SU-DHL-6 (cell line): ENCODE measurements at regions not wholly inside any gene's neighbourhood (a gene's known extent, or its start where the extent isn't known, plus 50 kb on each side); places are given as distances from the start of the nearest gene placed in this dataset.

Experiments
- H2AFZ ChIP-seq: fragments of 200-600 bp; sonication (generic); 2 replicates; pipeline ENCODE4 v1.6.1; 2014; ENCODE audit warnings: low read depth, mild to moderate bottlenecking, moderate library complexity, mixed read lengths, antibody characterized with exemption, low read length; ENCODE audit not compliant: severe bottlenecking
- H3F3A ChIP-seq: fragments of 200-600 bp; shearing (Covaris generic); 2 replicates; pipeline ENCODE4 v1.6.0; 2016; ENCODE audit warnings: antibody characterized with exemption, mild to moderate bottlenecking; ENCODE audit not compliant: insufficient read depth
- H3K27ac ChIP-seq: fragments of 200-600 bp; sonication (generic); 2 replicates; pipeline ENCODE4 v1.5.1; 2016; ENCODE audit warnings: low read depth, mild to moderate bottlenecking, low read length, moderate library complexity, mixed read lengths
- H3K27me3 ChIP-seq: fragments of 200-600 bp; sonication (generic), shearing (Covaris generic); 2 replicates; pipeline ENCODE4 v1.6.0; 2014; ENCODE audit warnings: mild to moderate bottlenecking, low read length
- H3K36me3 ChIP-seq: fragments of 200-600 bp; sonication (generic); 2 replicates; pipeline ENCODE4 v1.6.1; 2014; ENCODE audit warnings: mild to moderate bottlenecking, low read length, mixed read lengths
- H3K4me2 ChIP-seq: fragments of 300-600, 200-600 bp; shearing (Covaris generic), sonication (generic); 2 replicates; pipeline ENCODE4 v1.6.0; 2014; ENCODE audit warnings: low read length, low read depth, mild to moderate bottlenecking; ENCODE audit not compliant: poor library complexity, severe bottlenecking
- H3K4me3 ChIP-seq: fragments of 200-600 bp; sonication (generic); 2 replicates; pipeline ENCODE4 v1.5.1; 2014; ENCODE audit warnings: antibody characterized with exemption, low read length, mild to moderate bottlenecking, mixed read lengths; ENCODE audit not compliant: insufficient read depth, poor library complexity, severe bottlenecking
- H3K79me2 ChIP-seq: fragments of 200-600 bp; sonication (generic); 2 replicates; pipeline ENCODE4 v1.6.1; 2014; ENCODE audit warnings: mild to moderate bottlenecking, low read length, moderate library complexity; ENCODE audit not compliant: insufficient read depth
- H3K9ac ChIP-seq: fragments of 200-600 bp; sonication (generic); 2 replicates; pipeline ENCODE4 v1.7.0; 2014; ENCODE audit warnings: mild to moderate bottlenecking, low read length
- H3K9me2 ChIP-seq: fragments of 200-600 bp; sonication (generic); replicated peaks from 2 replicates; pipeline ENCODE4 v1.6.1; 2014; ENCODE audit warnings: low read length; ENCODE audit not compliant: insufficient read depth
- H3K9me3 ChIP-seq: fragments of 200-600 bp; sonication (generic); 2 replicates; pipeline ENCODE4 v1.6.1; 2014; ENCODE audit warnings: low read length, mixed read lengths; ENCODE audit not compliant: insufficient read depth
- H4K20me1 ChIP-seq: fragments of 200-600 bp; sonication (generic); 2 replicates; pipeline ENCODE4 v1.6.1; 2014; ENCODE audit warnings: low read depth, mild to moderate bottlenecking, antibody characterized with exemption, low read length, moderate library complexity, mixed read lengths
- CTCF ChIP-seq: fragments of 200-600 bp; sonication (generic); IDR thresholded peaks from one replicate; pipeline ENCODE4 v1.5.1; 2017; ENCODE audit warnings: antibody characterized with exemption, mild to moderate bottlenecking, low read length, moderate library complexity; ENCODE audit not compliant: insufficient read depth, poor library complexity, severe bottlenecking
- EZH2phosphoT487 ChIP-seq: fragments of 200-600 bp; sonication (generic), shearing (Covaris generic); conservative IDR thresholded peaks from 2 replicates; pipeline ENCODE4 v1.6.1; 2018; ENCODE audit warnings: mild to moderate bottlenecking, antibody characterized with exemption, low read length, moderate library complexity, mixed read lengths

DNA sequence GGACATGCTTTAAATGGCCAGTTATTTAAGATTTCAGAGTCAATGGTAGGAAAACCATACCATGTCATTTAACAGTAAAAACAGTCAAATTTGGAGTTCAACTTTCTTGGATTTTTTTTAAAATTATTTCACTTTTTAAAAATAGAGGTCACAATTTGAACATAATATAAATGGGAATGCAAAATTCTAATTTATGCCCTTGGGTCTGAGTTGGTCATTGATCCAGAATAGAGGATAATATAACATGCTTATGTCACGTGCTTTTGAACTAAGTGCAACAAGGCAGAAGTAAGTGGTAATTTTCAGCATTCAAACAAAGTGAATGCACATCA lies 113.1 kb upstream of the SLC35F3 start:
- no peaks in the 10 kb centered on the region for H4K20me1 ChIP-seq
- no peak overlapping the region for H3K27ac ChIP-seq
- no peak overlapping the region for H2AFZ ChIP-seq
- TF ChIP-seq CTCF (no peak), EZH2phosphoT487 (no peak)
- H3K27me3 ChIP-seq: no peaks in the 10 kb centered on the region
- H3K79me2 ChIP-seq: no peaks in the 10 kb centered on the region
- no peaks in the 10 kb centered on the region for H3F3A ChIP-seq
- no peaks in the 10 kb centered on the region for H3K36me3 ChIP-seq
- no peaks in the 10 kb centered on the region for H3K9me2 ChIP-seq
- no peak overlapping the region for H3K4me2 ChIP-seq
- H3K4me3 ChIP-seq: no peak overlapping the region
- no peak overlapping the region for H3K9ac ChIP-seq
- H3K9me3 ChIP-seq: no peaks in the 10 kb centered on the region

DNA sequence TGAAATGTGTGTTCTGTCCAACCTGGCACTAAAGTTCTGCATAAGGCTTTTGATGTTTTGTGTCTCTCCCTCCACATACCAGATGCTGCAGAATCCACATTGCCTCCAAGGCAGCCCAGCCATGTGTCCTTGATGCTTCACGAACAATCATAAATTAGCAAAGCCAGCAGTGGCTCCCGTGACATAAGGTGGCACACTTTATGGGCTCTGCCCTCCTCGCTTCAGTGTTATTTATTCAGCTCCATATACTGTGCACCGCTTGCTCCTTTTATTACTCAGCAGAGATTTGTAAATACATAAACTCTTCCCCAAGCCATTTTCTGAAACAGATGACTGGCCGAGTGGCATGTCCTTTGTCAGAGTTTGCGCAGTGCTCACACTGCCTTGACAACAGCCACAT lies 112.8 kb upstream of the SLC35F3 start:
- Histone ChIP-seq H3K27ac (no peak overlapping the region), H3F3A (no peaks in the 10 kb centered on the region), H3K27me3 (no peaks in the 10 kb centered on the region)

DNA sequence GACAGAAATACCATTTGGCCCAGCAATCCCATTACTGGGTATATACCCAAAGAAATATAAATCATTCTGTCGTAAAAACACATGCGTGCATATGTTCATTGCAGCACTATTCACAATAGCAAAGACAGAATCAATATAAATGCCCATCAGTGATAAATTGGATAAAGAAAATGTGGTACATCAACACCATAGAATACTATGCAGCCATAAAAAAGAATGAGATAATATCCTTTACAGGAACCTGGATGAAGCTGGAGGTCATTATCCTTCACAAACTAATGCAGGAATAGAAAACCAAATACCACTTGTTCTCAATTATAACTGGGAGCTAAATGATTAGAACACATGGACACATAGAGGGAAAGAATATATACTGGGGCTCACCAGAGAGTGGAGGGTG lies 109.6 kb upstream of the SLC35F3 start:
- no peaks in the 10 kb centered on the region for H3K9me3 ChIP-seq
- H3K79me2 ChIP-seq: no peaks in the 10 kb centered on the region
- H2AFZ ChIP-seq: no peak overlapping the region
- no peak overlapping the region for H3K9ac ChIP-seq
- H3K27me3 ChIP-seq: no peaks in the 10 kb centered on the region
- no peaks in the 10 kb centered on the region for H3F3A ChIP-seq
- no peak overlapping the region for H3K4me3 ChIP-seq
- H3K27ac ChIP-seq: no peak overlapping the region
- no peaks in the 10 kb centered on the region for H3K36me3 ChIP-seq
- no peak overlapping the region for H3K4me2 ChIP-seq
- TF ChIP-seq CTCF: no peak
- TF ChIP-seq EZH2phosphoT487: no peak
- H4K20me1 ChIP-seq: no peaks in the 10 kb centered on the region
- no peaks in the 10 kb centered on the region for H3K9me2 ChIP-seq

More for the DNA sequence above, 112.8 kb upstream of the SLC35F3 start:
- Histone ChIP-seq H4K20me1 (no peaks in the 10 kb centered on the region), H3K4me2 (no peak overlapping the region), H3K79me2 (no peaks in the 10 kb centered on the region), H2AFZ (no peak overlapping the region), H3K9me3 (no peaks in the 10 kb centered on the region), H3K9ac (no peak overlapping the region), H3K4me3 (no peak overlapping the region), H3K9me2 (no peaks in the 10 kb centered on the region), H3K36me3 (no peaks in the 10 kb centered on the region)
- TF ChIP-seq CTCF (no peak), EZH2phosphoT487 (no peak)

DNA sequence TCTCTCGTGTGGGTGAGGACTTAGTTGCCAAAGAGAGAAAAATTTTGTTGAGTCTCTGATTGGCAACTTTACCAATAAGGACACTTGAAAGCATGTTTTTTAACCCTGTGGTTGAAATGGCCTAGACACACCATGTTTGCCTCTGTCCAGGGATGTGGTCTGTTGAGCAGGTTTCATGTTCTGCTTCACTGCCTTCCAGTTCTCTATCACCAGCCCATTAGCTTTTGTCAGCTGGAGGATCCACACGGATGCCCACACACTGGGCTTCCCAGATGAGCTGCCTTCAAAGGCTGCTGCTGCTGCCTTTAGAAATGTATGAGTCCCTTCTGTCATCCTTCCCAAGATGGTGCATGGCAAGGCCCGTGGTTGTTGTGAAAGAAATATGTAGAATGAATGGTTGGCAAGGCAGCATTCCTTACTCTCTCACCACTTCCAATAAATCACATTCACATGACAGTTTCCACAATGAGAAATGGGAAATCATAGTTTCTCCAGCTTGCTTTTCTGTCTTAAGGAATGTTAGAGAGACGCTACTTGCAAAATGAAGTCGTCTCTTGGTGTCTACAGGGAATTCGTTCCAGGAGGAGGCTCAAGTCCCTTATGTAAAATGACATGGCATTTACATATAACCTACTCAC lies 108.2 kb upstream of the SLC35F3 start:
- Histone ChIP-seq H2AFZ (no peak overlapping the region), H3K4me3 (no peak overlapping the region), H3K9me3 (no peaks in the 10 kb centered on the region), H3K27me3 (no peaks in the 10 kb centered on the region), H3K79me2 (no peaks in the 10 kb centered on the region), H3K36me3 (no peaks in the 10 kb centered on the region), H4K20me1 (no peaks in the 10 kb centered on the region), H3K27ac (no peak overlapping the region), H3K4me2 (no peak overlapping the region), H3F3A (no peaks in the 10 kb centered on the region), H3K9me2 (no peaks in the 10 kb centered on the region), H3K9ac (no peak overlapping the region)
- TF ChIP-seq EZH2phosphoT487: no peak
- TF ChIP-seq CTCF: no peak
